K562 (cell line): ENCODE measurements at regions not wholly inside any gene's neighbourhood (a gene's known extent, or its start where the extent isn't known, plus 50 kb on each side); places are given as distances from the start of the nearest gene placed in this dataset.

Source experiments
- ATAC-seq: fragments of 200-7000 bp; cut with Tn5 transposase; 3 replicates; pipeline ENCODE4 v1.9.1; 2020; ENCODE audit warnings: moderate library complexity
- BruUV-seq: library from RNA; stranded (reverse); fragments of 400-500 nt; replicated peaks from 2 replicates; lab custom pipeline; 2021; lab: Mats Ljungman, UMichigan
- CTCF ChIA-PET: fragments of 300-600 bp; formaldehyde crosslinking; extraction: SDS; loops from one replicate; lab custom pipeline; 2021; ENCODE audit warnings: low intra/inter-chr PET ratio; lab: Yijun Ruan, JAX
- POLR2A ChIA-PET: fragments of 300-600, 350-650 bp; sonication (Branson Sonifier 250); formaldehyde crosslinking; extraction: SDS; loops from one replicate; lab custom pipeline; 2021; ENCODE audit warnings: antibody characterized with exemption, inconsistent platforms; lab: Yijun Ruan, JAX
- DNase-seq, 4 experiments: peaks; one replicate each; pipeline versions ENCODE4 v3.0.0 to v3.0.0-alpha.2; 2011 to 2018; ENCODE audit warnings: low spot score in 3 of 4, mixed read lengths in 3 of 4; ENCODE audit errors: extremely low read depth in 1 of 4
- FAIRE-seq: peaks from 2 replicates; lab custom pipeline; 2011; peaks lifted over from hg19 to GRCh38; lab: Jason Lieb, UNC
- H2AFZ ChIP-seq: 2 replicates; pipeline ENCODE4 v1.6.0; 2011; ENCODE audit warnings: low read depth, low read length, control low read depth, inconsistent platforms
- H3K27ac ChIP-seq: fragments of 200-600 bp; 3 replicates; pipeline ENCODE4 v1.8.0; 2011; ENCODE audit warnings: low read depth, mild to moderate bottlenecking, control low read depth, inconsistent platforms, low read length, moderate library complexity, mixed read lengths; ENCODE audit errors: extremely low read depth
- H3K27me3 ChIP-seq, 2 experiments: fragments of 300-600 bp in 1 of 2; 2 replicates in 1 of 2; 3 replicates in 1 of 2; pipeline versions ENCODE4 v1.6.0 to v1.8.0; 2011; ENCODE audit warnings: inconsistent platforms in 2 of 2, low read length in 2 of 2, mild to moderate bottlenecking in 1 of 2, mixed read lengths in 1 of 2, moderate library complexity in 1 of 2; ENCODE audit not compliant: control insufficient read depth in 2 of 2, insufficient read depth in 2 of 2
- H3K36me3 ChIP-seq: fragments of 300-600 bp; 3 replicates; pipeline ENCODE4 v1.8.0; 2011; ENCODE audit warnings: mild to moderate bottlenecking, low read length, inconsistent platforms; ENCODE audit not compliant: control insufficient read depth, insufficient read depth
- H3K4me1 ChIP-seq, 2 experiments: fragments of 200-600 bp in 1 of 2; replicated peaks in 1 of 2; 2 replicates in 1 of 2; 3 replicates in 1 of 2; pipeline versions ENCODE4 v1.5.1 to v1.8.0; 2011; ENCODE audit warnings: inconsistent platforms in 2 of 2, low read length in 2 of 2, mild to moderate bottlenecking in 1 of 2, mixed read lengths in 1 of 2, moderate library complexity in 1 of 2; ENCODE audit not compliant: control insufficient read depth in 2 of 2, insufficient read depth in 2 of 2
- H3K4me2 ChIP-seq: 2 replicates; pipeline ENCODE4 v1.6.1; 2011; ENCODE audit warnings: low read length, control low read depth, inconsistent platforms, mixed read lengths; ENCODE audit not compliant: insufficient read depth
- H3K4me3 ChIP-seq: fragments of 200-600 bp; sonication (generic), shearing (Covaris generic); 2 replicates; pipeline ENCODE4 v1.5.1; 2016; ENCODE audit warnings: control low read depth, inconsistent platforms
- H3K79me2 ChIP-seq: fragments of 200-600 bp; 3 replicates; pipeline ENCODE4 v1.8.0; 2011; ENCODE audit warnings: low read length, inconsistent platforms; ENCODE audit not compliant: control insufficient read depth, insufficient read depth
- H3K9ac ChIP-seq, 2 experiments: 2 replicates each; pipeline versions ENCODE4 v1.6.0 to v1.6.1; 2011; ENCODE audit warnings: low read depth in 2 of 2, low read length in 2 of 2, control low read depth in 1 of 2, inconsistent platforms in 1 of 2, mild to moderate bottlenecking in 1 of 2, mixed read lengths in 1 of 2; ENCODE audit not compliant: insufficient read depth in 1 of 2
- H3K9me1 ChIP-seq: one replicate; pipeline ENCODE4 v1.6.0; 2011; ENCODE audit warnings: inconsistent platforms, mild to moderate bottlenecking, low read length, moderate library complexity; ENCODE audit not compliant: control insufficient read depth, insufficient read depth
- H3K9me3 ChIP-seq: replicated peaks from 2 replicates; pipeline ENCODE4 v1.5.1; 2011; ENCODE audit warnings: low read depth, low read length, inconsistent platforms; ENCODE audit not compliant: control insufficient read depth, insufficient read depth
- H4K20me1 ChIP-seq: replicated peaks from 2 replicates; pipeline ENCODE4 v1.6.1; 2011; ENCODE audit warnings: low read length, inconsistent platforms, mixed read lengths; ENCODE audit not compliant: control insufficient read depth, insufficient read depth
- DDX20 ChIP-seq: fragments of 450-650 bp; IDR thresholded peaks from 2 replicates; pipeline ENCODE4 v1.6.1; 2016; ENCODE audit warnings: missing genetic modification characterization, low read depth, mild to moderate bottlenecking, missing compliant biosample characterization, moderate library complexity
- KLF6 ChIP-seq: fragments of 250-450 bp; sonication (Bioruptor Pico); IDR thresholded peaks from 2 replicates; pipeline ENCODE4 v1.4.0; 2020; ENCODE audit warnings: mild to moderate bottlenecking, moderate library complexity, borderline replicate concordance
- MAZ ChIP-seq, 2 experiments: fragments of 450-650 bp in 1 of 2; sonication (generic) in 1 of 2; formaldehyde crosslinking; IDR thresholded peaks in 1 of 2; conservative IDR thresholded peaks in 1 of 2; 2 replicates each; pipeline versions ENCODE4 v1.4.0 to v1.5.0; 2020; ENCODE audit warnings: mild to moderate bottlenecking in 1 of 2, missing genetic modification reagents in 1 of 2
- NCOA4 ChIP-seq: fragments of 450-650 bp; IDR thresholded peaks from 2 replicates; pipeline ENCODE4 v1.6.1; 2018; ENCODE audit warnings: mild to moderate bottlenecking; ENCODE audit not compliant: partially characterized antibody
- NR3C1 ChIP-seq: sonication (generic); formaldehyde crosslinking; IDR thresholded peaks from 2 replicates; pipeline ENCODE4 v1.8.1; 2022; ENCODE audit warnings: missing genetic modification reagents
- RFX5 ChIP-seq: IDR thresholded peaks from 2 replicates; pipeline ENCODE4 v1.6.1; 2011; ENCODE audit warnings: low read depth, mild to moderate bottlenecking, improper control_type of control experiment, low read length
- SMARCE1 ChIP-seq: fragments of 450-650 bp; IDR thresholded peaks from 2 replicates; pipeline ENCODE4 v1.7.1; 2016; ENCODE audit warnings: mild to moderate bottlenecking
- SRSF3 ChIP-seq: fragments of 200-400 bp; formaldehyde crosslinking; IDR thresholded peaks from 2 replicates; pipeline ENCODE4 v1.6.1; 2016; ENCODE audit warnings: mild to moderate bottlenecking, low read length, moderate library complexity; ENCODE audit not compliant: insufficient read depth
- TRIM24 ChIP-seq, 2 experiments: fragments of 450-650 bp; IDR thresholded peaks; 2 replicates each; pipeline ENCODE4 v1.6.1; 2016
- ZNF174 ChIP-seq: fragments of 250-450 bp; sonication (Bioruptor Pico); IDR thresholded peaks from 2 replicates; pipeline ENCODE4 v1.4.0; 2020; ENCODE audit warnings: mild to moderate bottlenecking
- ZNF197 ChIP-seq: fragments of 200-800 bp; sonication (Bioruptor generic); IDR thresholded peaks from 2 replicates; pipeline ENCODE4 v1.6.1; 2016; ENCODE audit warnings: low read depth, missing genetic modification characterization, missing compliant biosample characterization
- ZNF586 ChIP-seq: fragments of 450-650 bp; formaldehyde crosslinking; conservative IDR thresholded peaks from 2 replicates; pipeline ENCODE4 v1.4.0; 2020; ENCODE audit warnings: mild to moderate bottlenecking, moderate library complexity
- ZNF77 ChIP-seq: fragments of 250-450 bp; sonication (Bioruptor Pico); IDR thresholded peaks from 2 replicates; pipeline ENCODE4 v1.5.0; 2020
- ZNF830 ChIP-seq: fragments of 250-450 bp; sonication (Bioruptor Pico); IDR thresholded peaks from 2 replicates; pipeline ENCODE4 v1.5.0; 2021; ENCODE audit warnings: mild to moderate bottlenecking
- WGBS: fragments of 100-300 bp; shearing (Covaris generic); methylation state at CpG from one replicate; pipeline ENCODE4 v1.1.6; 2016; ENCODE audit warnings: low coverage, mixed read lengths; ENCODE audit not compliant: insufficient coverage; ENCODE audit errors: missing lambda C conversion rate; 5-methylcytosine and 5-hydroxymethylcytosine counted together
- in situ Hi-C: fragments of 300-500 bp; cut with MboI; formaldehyde crosslinking; loops from 4 replicates; pipeline ENCODE4 v1.15.0; 2018; ENCODE audit warnings: inconsistent platforms, mixed read lengths
- intact Hi-C: fragments of 100-400 bp; cut with micrococcal nuclease; formaldehyde crosslinking; loops from 2 replicates; pipeline ENCODE4 v1.14.2; 2022
- TF ChIP-seq, protein P1 (sequence below): fragments of 450-650 bp; IDR thresholded peaks from 2 replicates; pipeline ENCODE4 v1.7.0; 2016; ENCODE audit warnings: borderline replicate concordance
- TF ChIP-seq, protein P2 (sequence below): fragments of 450-650 bp; IDR thresholded peaks from 2 replicates; pipeline ENCODE4 v1.6.1; 2016
- TF ChIP-seq, protein P3 (sequence below): fragments of 250-450 bp; sonication (Bioruptor Pico); IDR thresholded peaks from 2 replicates; pipeline ENCODE4 v1.8.0; 2022; ENCODE audit warnings: inconsistent platforms

GRCh38 chr16:76941113-76941512 lies 249.9 kb upstream of the MON1B start (continued):
- TF ChIP-seq, protein P1, sequence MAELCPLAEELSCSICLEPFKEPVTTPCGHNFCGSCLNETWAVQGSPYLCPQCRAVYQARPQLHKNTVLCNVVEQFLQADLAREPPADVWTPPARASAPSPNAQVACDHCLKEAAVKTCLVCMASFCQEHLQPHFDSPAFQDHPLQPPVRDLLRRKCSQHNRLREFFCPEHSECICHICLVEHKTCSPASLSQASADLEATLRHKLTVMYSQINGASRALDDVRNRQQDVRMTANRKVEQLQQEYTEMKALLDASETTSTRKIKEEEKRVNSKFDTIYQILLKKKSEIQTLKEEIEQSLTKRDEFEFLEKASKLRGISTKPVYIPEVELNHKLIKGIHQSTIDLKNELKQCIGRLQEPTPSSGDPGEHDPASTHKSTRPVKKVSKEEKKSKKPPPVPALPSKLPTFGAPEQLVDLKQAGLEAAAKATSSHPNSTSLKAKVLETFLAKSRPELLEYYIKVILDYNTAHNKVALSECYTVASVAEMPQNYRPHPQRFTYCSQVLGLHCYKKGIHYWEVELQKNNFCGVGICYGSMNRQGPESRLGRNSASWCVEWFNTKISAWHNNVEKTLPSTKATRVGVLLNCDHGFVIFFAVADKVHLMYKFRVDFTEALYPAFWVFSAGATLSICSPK = no peak
- no peak for TF ChIP-seq NR3C1 (CRISPR knock-in tag)
- no peak for TF ChIP-seq ZNF77 (CRISPR knock-in tag)
- TF ChIP-seq, all 486 proteins: peak for 0

- H3K36me3 ChIP-seq = no peaks in the 10 kb centered on the region
- CTCF ChIA-PET = no interaction called here
- no peak overlapping the region for H3K27ac ChIP-seq
- H3K4me3 ChIP-seq = no peak overlapping the region
- TF ChIP-seq ZNF174 (CRISPR knock-in tag) (no peak), RFX5 (no peak), NCOA4 (no peak), MAZ (CRISPR knock-in tag; conservative IDR thresholded peaks at IDR 0.05 in 1 of 2, IDR thresholded peaks at IDR 0.05 in 1 of 2) (no peak), ZNF586 (CRISPR knock-in tag) (no peak), ZNF830 (CRISPR knock-in tag) (no peak), SRSF3 (no peak), ZNF197 (no peak), DDX20 (tag) (no peak), TRIM24 (IDR thresholded peaks at IDR 0.05) (no peak), KLF6 (CRISPR knock-in tag) (no peak), SMARCE1 (no peak)
- TF ChIP-seq, protein P2, sequence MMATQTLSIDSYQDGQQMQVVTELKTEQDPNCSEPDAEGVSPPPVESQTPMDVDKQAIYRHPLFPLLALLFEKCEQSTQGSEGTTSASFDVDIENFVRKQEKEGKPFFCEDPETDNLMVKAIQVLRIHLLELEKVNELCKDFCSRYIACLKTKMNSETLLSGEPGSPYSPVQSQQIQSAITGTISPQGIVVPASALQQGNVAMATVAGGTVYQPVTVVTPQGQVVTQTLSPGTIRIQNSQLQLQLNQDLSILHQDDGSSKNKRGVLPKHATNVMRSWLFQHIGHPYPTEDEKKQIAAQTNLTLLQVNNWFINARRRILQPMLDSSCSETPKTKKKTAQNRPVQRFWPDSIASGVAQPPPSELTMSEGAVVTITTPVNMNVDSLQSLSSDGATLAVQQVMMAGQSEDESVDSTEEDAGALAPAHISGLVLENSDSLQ = no peak
- TF ChIP-seq, protein P3, sequence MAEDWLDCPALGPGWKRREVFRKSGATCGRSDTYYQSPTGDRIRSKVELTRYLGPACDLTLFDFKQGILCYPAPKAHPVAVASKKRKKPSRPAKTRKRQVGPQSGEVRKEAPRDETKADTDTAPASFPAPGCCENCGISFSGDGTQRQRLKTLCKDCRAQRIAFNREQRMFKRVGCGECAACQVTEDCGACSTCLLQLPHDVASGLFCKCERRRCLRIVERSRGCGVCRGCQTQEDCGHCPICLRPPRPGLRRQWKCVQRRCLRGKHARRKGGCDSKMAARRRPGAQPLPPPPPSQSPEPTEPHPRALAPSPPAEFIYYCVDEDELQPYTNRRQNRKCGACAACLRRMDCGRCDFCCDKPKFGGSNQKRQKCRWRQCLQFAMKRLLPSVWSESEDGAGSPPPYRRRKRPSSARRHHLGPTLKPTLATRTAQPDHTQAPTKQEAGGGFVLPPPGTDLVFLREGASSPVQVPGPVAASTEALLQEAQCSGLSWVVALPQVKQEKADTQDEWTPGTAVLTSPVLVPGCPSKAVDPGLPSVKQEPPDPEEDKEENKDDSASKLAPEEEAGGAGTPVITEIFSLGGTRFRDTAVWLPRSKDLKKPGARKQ = no peak
- ATAC-seq = no peak
- in situ Hi-C loops (no loop called here), intact Hi-C loops (no loop called here)
- no peak overlapping the region for H2AFZ ChIP-seq
- no TSS peak for BruUV-seq
- no peaks in the 10 kb centered on the region for H3K27me3 ChIP-seq
- H4K20me1 ChIP-seq = no peaks in the 10 kb centered on the region
- WGBS = 2% methylated on average over 4 of the region's 4 CpGs
- POLR2A ChIA-PET = interaction anchor here (0.8 kb wide), 1 partner anchor 14 kb away, joined by 3 read pairs; no protein-coding TSS in a partner anchor
- H3K9ac ChIP-seq = no peak overlapping the region
- H3K9me1 ChIP-seq = no peaks in the 10 kb centered on the region
- no peaks in the 10 kb centered on the region for H3K79me2 ChIP-seq
- no peaks in the 10 kb centered on the region for H3K4me1 ChIP-seq
- no peak for DNase-seq
- no peak overlapping the region for H3K4me2 ChIP-seq
- no peaks in the 10 kb centered on the region for H3K9me3 ChIP-seq
- FAIRE-seq = no peak
These were observed 248.9 kb upstream of the MON1B start for GRCh38 chr16:76942089-76942488.
